ENCODE measurements at regions not wholly inside any gene's neighbourhood (a gene's known extent, or its start where the extent isn't known, plus 50 kb on each side); places are given as distances from the start of the nearest gene placed in this dataset.

DNA sequence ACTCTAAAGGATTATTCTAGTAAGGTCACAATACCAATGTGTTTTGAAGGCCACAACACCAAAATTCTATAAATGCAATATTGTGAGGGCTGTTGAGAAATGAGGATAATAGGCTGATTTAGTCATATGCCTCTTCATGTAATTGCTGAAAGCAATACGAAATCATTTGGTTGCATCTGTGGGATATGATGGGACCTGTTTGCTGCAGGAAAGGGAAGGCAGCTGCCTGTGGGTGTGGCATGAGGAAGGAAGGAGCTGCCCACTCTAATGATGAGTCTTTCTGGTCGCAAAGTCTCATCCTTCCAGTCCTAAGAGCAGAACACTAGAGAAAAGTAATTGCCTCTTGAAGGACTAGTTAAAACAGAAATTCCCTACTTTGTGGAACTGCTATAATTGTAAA is 245.3 kb upstream of the ZPLD1 start:
- Histone ChIP-seq H4K20me1 (ENCODE audit: insufficient read depth) (no peaks in the 10 kb centered on the region), H2AFZ (ENCODE audit: low read depth, low read length, poor library complexity, severe bottlenecking) (no peak overlapping the region), H3K4me1 (ENCODE audit: control insufficient read depth in 1 of 2, insufficient read depth in 2 of 2, low read length in 2 of 2) (no peaks in the 10 kb centered on the region), H3K4me3 (replicated peaks in 1 of 2; ENCODE audit: low read depth in 1 of 2, low read length in 2 of 2) (no peak overlapping the region), H3K27ac (ENCODE audit: low read depth, low read length) (no peak overlapping the region), H3K9me3 (ENCODE audit: control insufficient read depth in 1 of 2, insufficient read depth in 1 of 2, low read depth in 1 of 2, low read length in 2 of 2) (no peaks in the 10 kb centered on the region), H3K79me2 (ENCODE audit: insufficient read depth, low read length) (no peaks in the 10 kb centered on the region), H3K9ac (ENCODE audit: low read length) (no peak overlapping the region), H3K4me2 (ENCODE audit: low read length) (no peak overlapping the region), H3K36me3 (ENCODE audit: control insufficient read depth in 1 of 2, insufficient read depth in 2 of 2, low read length in 2 of 2) (no peaks in the 10 kb centered on the region), H3K9me2 (ENCODE audit: insufficient read depth) (no peaks in the 10 kb centered on the region), H3K27me3 (ENCODE audit: insufficient read depth, low read length) (no peaks in the 10 kb centered on the region)
- ATAC-seq, result no peak
- RAD21 ChIA-PET (ENCODE audit: low non-redundant PET in 1 of 2, low total read pairs in 2 of 2, uncharacterized antibody in 2 of 2, unreplicated experiment in 2 of 2), result no interaction called here
- no TSS peak for BruUV-seq (replicated peaks)
- DNase-seq (ENCODE audit: low read depth, low spot score), result no peak
- TF ChIP-seq EZH2 (IDR thresholded peaks at IDR 0.05), result no peak
- POLR2A ChIA-PET, result no interaction called here
- intact Hi-C loops (cut with micrococcal nuclease), result no loop called here
- CTCF ChIA-PET, result no interaction called here

- ChIA-PET POLR2A (no interaction called here), RAD21 (ENCODE audit: low non-redundant PET in 1 of 2, low total read pairs in 2 of 2, uncharacterized antibody in 2 of 2, unreplicated experiment in 2 of 2) (no interaction called here), CTCF (no interaction called here)
- BruUV-seq (replicated peaks), result no TSS peak
- no peaks in the 10 kb centered on the region for H3K27me3 ChIP-seq (ENCODE audit: insufficient read depth, low read length)
- no peaks in the 10 kb centered on the region for H3K9me3 ChIP-seq (ENCODE audit: control insufficient read depth in 1 of 2, insufficient read depth in 1 of 2, low read depth in 1 of 2, low read length in 2 of 2)
- no peaks in the 10 kb centered on the region for H3K79me2 ChIP-seq (ENCODE audit: insufficient read depth, low read length)
- no peaks in the 10 kb centered on the region for H3K9me2 ChIP-seq (ENCODE audit: insufficient read depth)
- no peak for ATAC-seq
- no peak overlapping the region for H3K4me2 ChIP-seq (ENCODE audit: low read length)
- no peak overlapping the region for H3K27ac ChIP-seq (ENCODE audit: low read depth, low read length)
- no peak overlapping the region for H3K4me3 ChIP-seq (replicated peaks in 1 of 2; ENCODE audit: low read depth in 1 of 2, low read length in 2 of 2)
- no peak for DNase-seq (ENCODE audit: low read depth, low spot score)
- no peak overlapping the region for H2AFZ ChIP-seq (ENCODE audit: low read depth, low read length, poor library complexity, severe bottlenecking)
- H4K20me1 ChIP-seq (ENCODE audit: insufficient read depth), result no peaks in the 10 kb centered on the region
- no peak overlapping the region for H3K9ac ChIP-seq (ENCODE audit: low read length)
- intact Hi-C loops (cut with micrococcal nuclease), result no loop called here
- H3K4me1 ChIP-seq (ENCODE audit: control insufficient read depth in 1 of 2, insufficient read depth in 2 of 2, low read length in 2 of 2), result peaks cover 2 to 5% of the 10 kb centered on the region in 2 experiments; a peak in 3 of 4 replicates
- H3K36me3 ChIP-seq (ENCODE audit: control insufficient read depth in 1 of 2, insufficient read depth in 2 of 2, low read length in 2 of 2), result no peaks in the 10 kb centered on the region
- TF ChIP-seq POLR2A (IDR thresholded peaks at IDR 0.05; ENCODE audit: borderline replicate concordance, extremely low read depth, insufficient read depth, insufficient read length) (no peak), SIN3A (IDR thresholded peaks at IDR 0.05; ENCODE audit: low read depth) (no peak), CEBPB (IDR thresholded peaks at IDR 0.05; ENCODE audit: low read depth) (no peak), CBX3 (IDR thresholded peaks at IDR 0.05; ENCODE audit: low read depth) (no peak), POLR2AphosphoS5 (IDR thresholded peaks at IDR 0.05; ENCODE audit: low read depth, low read length) (no peak), TCF7L2 (IDR thresholded peaks at IDR 0.05; ENCODE audit: borderline replicate concordance, extremely low read depth, insufficient read depth, insufficient read length) (no peak), ZBTB33 (IDR thresholded peaks at IDR 0.05; ENCODE audit: extremely low read depth, insufficient replicate concordance, low read length) (no peak), ZFX (IDR thresholded peaks at IDR 0.05) (no peak), JUND (IDR thresholded peaks at IDR 0.05) (no peak)
- TF ChIP-seq, protein P1, sequence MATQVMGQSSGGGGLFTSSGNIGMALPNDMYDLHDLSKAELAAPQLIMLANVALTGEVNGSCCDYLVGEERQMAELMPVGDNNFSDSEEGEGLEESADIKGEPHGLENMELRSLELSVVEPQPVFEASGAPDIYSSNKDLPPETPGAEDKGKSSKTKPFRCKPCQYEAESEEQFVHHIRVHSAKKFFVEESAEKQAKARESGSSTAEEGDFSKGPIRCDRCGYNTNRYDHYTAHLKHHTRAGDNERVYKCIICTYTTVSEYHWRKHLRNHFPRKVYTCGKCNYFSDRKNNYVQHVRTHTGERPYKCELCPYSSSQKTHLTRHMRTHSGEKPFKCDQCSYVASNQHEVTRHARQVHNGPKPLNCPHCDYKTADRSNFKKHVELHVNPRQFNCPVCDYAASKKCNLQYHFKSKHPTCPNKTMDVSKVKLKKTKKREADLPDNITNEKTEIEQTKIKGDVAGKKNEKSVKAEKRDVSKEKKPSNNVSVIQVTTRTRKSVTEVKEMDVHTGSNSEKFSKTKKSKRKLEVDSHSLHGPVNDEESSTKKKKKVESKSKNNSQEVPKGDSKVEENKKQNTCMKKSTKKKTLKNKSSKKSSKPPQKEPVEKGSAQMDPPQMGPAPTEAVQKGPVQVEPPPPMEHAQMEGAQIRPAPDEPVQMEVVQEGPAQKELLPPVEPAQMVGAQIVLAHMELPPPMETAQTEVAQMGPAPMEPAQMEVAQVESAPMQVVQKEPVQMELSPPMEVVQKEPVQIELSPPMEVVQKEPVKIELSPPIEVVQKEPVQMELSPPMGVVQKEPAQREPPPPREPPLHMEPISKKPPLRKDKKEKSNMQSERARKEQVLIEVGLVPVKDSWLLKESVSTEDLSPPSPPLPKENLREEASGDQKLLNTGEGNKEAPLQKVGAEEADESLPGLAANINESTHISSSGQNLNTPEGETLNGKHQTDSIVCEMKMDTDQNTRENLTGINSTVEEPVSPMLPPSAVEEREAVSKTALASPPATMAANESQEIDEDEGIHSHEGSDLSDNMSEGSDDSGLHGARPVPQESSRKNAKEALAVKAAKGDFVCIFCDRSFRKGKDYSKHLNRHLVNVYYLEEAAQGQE (IDR thresholded peaks at IDR 0.05; ENCODE audit: low read depth), result no peak
- TF ChIP-seq, protein P2, sequence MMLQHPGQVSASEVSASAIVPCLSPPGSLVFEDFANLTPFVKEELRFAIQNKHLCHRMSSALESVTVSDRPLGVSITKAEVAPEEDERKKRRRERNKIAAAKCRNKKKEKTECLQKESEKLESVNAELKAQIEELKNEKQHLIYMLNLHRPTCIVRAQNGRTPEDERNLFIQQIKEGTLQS (IDR thresholded peaks at IDR 0.05), result no peak
These were observed 244.7 kb upstream of the ZPLD1 start for GRCh38 chr3:102189956-102190723.

Data from HCT116 (cell line).